ENCODE measurements at regions not wholly inside any gene's neighbourhood (a gene's known extent, or its start where the extent isn't known, plus 50 kb on each side); places are given as distances from the start of the nearest gene placed in this dataset.

GRCh38 chr3:59289831-59290230 is 240.0 kb upstream of the CFAP20DC start:
- peaks cover 15% of the 10 kb centered on the region for H3K9me3 Mint-ChIP-seq (ENCODE audit: unreplicated experiment)
- H3K27ac Mint-ChIP-seq (ENCODE audit: unreplicated experiment), result no peak overlapping the region
- peaks cover 5% of the 10 kb centered on the region for H3K4me1 Mint-ChIP-seq (ENCODE audit: unreplicated experiment)
- peaks cover 8% of the 10 kb centered on the region for H3K27me3 Mint-ChIP-seq (ENCODE audit: unreplicated experiment)
- DNase-seq (ENCODE audit: extremely low spot score, unreplicated experiment), result no peak
- TF ChIP-seq CTCF (IDR thresholded peaks at IDR 0.05), result no peak
- no peak overlapping the region for H3K4me3 Mint-ChIP-seq (ENCODE audit: unreplicated experiment)
- H3K36me3 Mint-ChIP-seq (ENCODE audit: unreplicated experiment), result no peaks in the 10 kb centered on the region

- peaks cover 5% of the 10 kb centered on the region for H3K4me1 Mint-ChIP-seq (ENCODE audit: unreplicated experiment)
- no peak overlapping the region for H3K27ac Mint-ChIP-seq (ENCODE audit: unreplicated experiment)
- no peak for TF ChIP-seq CTCF (IDR thresholded peaks at IDR 0.05)
- H3K36me3 Mint-ChIP-seq (ENCODE audit: unreplicated experiment), result no peaks in the 10 kb centered on the region
- DNase-seq (ENCODE audit: extremely low spot score, unreplicated experiment), result no peak
- no peak overlapping the region for H3K4me3 Mint-ChIP-seq (ENCODE audit: unreplicated experiment)
- peaks cover 8% of the 10 kb centered on the region for H3K27me3 Mint-ChIP-seq (ENCODE audit: unreplicated experiment)
- peaks cover 15% of the 10 kb centered on the region for H3K9me3 Mint-ChIP-seq (ENCODE audit: unreplicated experiment)
Measured at GRCh38 chr3:59288951-59289350, 239.1 kb upstream of the CFAP20DC start.

- H3K9me3 Mint-ChIP-seq (ENCODE audit: unreplicated experiment), result peaks cover 1% of the 10 kb centered on the region
- H3K4me3 Mint-ChIP-seq (ENCODE audit: unreplicated experiment), result no peak overlapping the region
- no peak for DNase-seq (ENCODE audit: extremely low spot score, unreplicated experiment)
- peaks cover 5% of the 10 kb centered on the region for H3K4me1 Mint-ChIP-seq (ENCODE audit: unreplicated experiment)
- peaks cover 8% of the 10 kb centered on the region for H3K27me3 Mint-ChIP-seq (ENCODE audit: unreplicated experiment)
- TF ChIP-seq CTCF (IDR thresholded peaks at IDR 0.05), result no peak
- H3K27ac Mint-ChIP-seq (ENCODE audit: unreplicated experiment), result no peak overlapping the region
- H3K36me3 Mint-ChIP-seq (ENCODE audit: unreplicated experiment), result no peaks in the 10 kb centered on the region
Measured at GRCh38 chr3:59286791-59287531, 237.1 kb upstream of the CFAP20DC start.

GRCh38 chr3:59285560-59285959 is 235.7 kb upstream of the CFAP20DC start:
- Mint-ChIP-seq H3K27me3 (ENCODE audit: unreplicated experiment) (peaks cover 8% of the 10 kb centered on the region), H3K36me3 (ENCODE audit: unreplicated experiment) (no peaks in the 10 kb centered on the region), H3K4me1 (ENCODE audit: unreplicated experiment) (peaks cover 4% of the 10 kb centered on the region)

More at GRCh38 chr3:59285560-59285959, 235.7 kb upstream of the CFAP20DC start:
- Mint-ChIP-seq H3K27ac (ENCODE audit: unreplicated experiment) (no peak overlapping the region), H3K9me3 (ENCODE audit: unreplicated experiment) (no peaks in the 10 kb centered on the region), H3K4me3 (ENCODE audit: unreplicated experiment) (no peak overlapping the region)
- TF ChIP-seq CTCF (IDR thresholded peaks at IDR 0.05), result no peak
- no peak for DNase-seq (ENCODE audit: extremely low spot score, unreplicated experiment)

Data from osteocyte (in vitro differentiated cells).